SU-DHL-6 (cell line): ENCODE measurements at regions not wholly inside any gene's neighbourhood (a gene's known extent, or its start where the extent isn't known, plus 50 kb on each side); places are given as distances from the start of the nearest gene placed in this dataset.

Experiments
- CTCF ChIP-seq: fragments of 200-600 bp; sonication (generic); IDR thresholded peaks from one replicate; pipeline ENCODE4 v1.5.1; 2017; ENCODE audit warnings: antibody characterized with exemption, mild to moderate bottlenecking, low read length, moderate library complexity; ENCODE audit not compliant: insufficient read depth, poor library complexity, severe bottlenecking
- EZH2phosphoT487 ChIP-seq: fragments of 200-600 bp; sonication (generic), shearing (Covaris generic); conservative IDR thresholded peaks from 2 replicates; pipeline ENCODE4 v1.6.1; 2018; ENCODE audit warnings: mild to moderate bottlenecking, antibody characterized with exemption, low read length, moderate library complexity, mixed read lengths

GRCh38 chr12:19857204-19857603, 417.9 kb downstream of the AEBP2 start:
- no peak for TF ChIP-seq CTCF
- TF ChIP-seq EZH2phosphoT487: no peak
